ENCODE measurements at regions not wholly inside any gene's neighbourhood (a gene's known extent, or its start where the extent isn't known, plus 50 kb on each side); places are given as distances from the start of the nearest gene placed in this dataset.

- DNase-seq = no peak
Observed at GRCh38 chr18:73843455-73843854, 304.2 kb downstream of the FBXO15 start.

GRCh38 chr18:73842795-73843394 is 304.7 kb downstream of the FBXO15 start:
- peak; percentile 9 to 29 for DNase-seq

- no peak for DNase-seq
Observed at GRCh38 chr18:73841661-73842060, 306.0 kb downstream of the FBXO15 start.

- DNase-seq = no peak
Observed at GRCh38 chr18:73840319-73840945, 307.2 kb downstream of the FBXO15 start.

- DNase-seq = no peak
Observed at GRCh38 chr18:73839441-73839840, 308.2 kb downstream of the FBXO15 start.

GRCh38 chr18:73838107-73838506 is 309.5 kb downstream of the FBXO15 start:
- no peak for DNase-seq

GRCh38 chr18:73835656-73836364 is 311.8 kb downstream of the FBXO15 start:
- no peak for DNase-seq

- no peak for DNase-seq
Observed at GRCh38 chr18:73835039-73835438, 312.6 kb downstream of the FBXO15 start.

- no peak for DNase-seq
Observed at GRCh38 chr18:73831688-73832087, 315.9 kb downstream of the FBXO15 start.

GRCh38 chr18:73829146-73829545 is 318.5 kb downstream of the FBXO15 start:
- no peak for DNase-seq

GRCh38 chr18:73827801-73828200 is 319.8 kb downstream of the FBXO15 start:
- no peak for DNase-seq

GRCh38 chr18:73826098-73826497 is 321.5 kb downstream of the FBXO15 start:
- no peak for DNase-seq

GRCh38 chr18:73824671-73825070 is 323.0 kb downstream of the FBXO15 start:
- DNase-seq = no peak

- no peak for DNase-seq
Observed at GRCh38 chr18:73812423-73812822, 335.2 kb downstream of the FBXO15 start.

GRCh38 chr18:73807551-73808192 is 340.0 kb downstream of the FBXO15 start:
- no peak for DNase-seq

- no peak for DNase-seq
Observed at GRCh38 chr18:73805991-73806390, 341.6 kb downstream of the FBXO15 start.

GRCh38 chr18:73797419-73797818 is 350.2 kb downstream of the FBXO15 start:
- no peak for DNase-seq

GRCh38 chr18:73793386-73793785 is 354.2 kb downstream of the FBXO15 start:
- DNase-seq = no peak

- DNase-seq = no peak
Observed at GRCh38 chr18:73791081-73791480, 356.6 kb downstream of the FBXO15 start.

- DNase-seq = no peak
Observed at GRCh38 chr18:73790587-73790986, 357.0 kb downstream of the FBXO15 start.

GRCh38 chr18:73787316-73787715 is 360.3 kb downstream of the FBXO15 start:
- no peak for DNase-seq

- no peak for DNase-seq
Observed at GRCh38 chr18:73785300-73785699, 362.3 kb downstream of the FBXO15 start.

GRCh38 chr18:73784853-73785252 is 362.8 kb downstream of the FBXO15 start:
- no peak for DNase-seq

GRCh38 chr18:73782405-73782804 is 365.2 kb downstream of the FBXO15 start:
- no peak for DNase-seq
